ENCODE measurements at regions not wholly inside any gene's neighbourhood (a gene's known extent, or its start where the extent isn't known, plus 50 kb on each side); places are given as distances from the start of the nearest gene placed in this dataset.

DNA sequence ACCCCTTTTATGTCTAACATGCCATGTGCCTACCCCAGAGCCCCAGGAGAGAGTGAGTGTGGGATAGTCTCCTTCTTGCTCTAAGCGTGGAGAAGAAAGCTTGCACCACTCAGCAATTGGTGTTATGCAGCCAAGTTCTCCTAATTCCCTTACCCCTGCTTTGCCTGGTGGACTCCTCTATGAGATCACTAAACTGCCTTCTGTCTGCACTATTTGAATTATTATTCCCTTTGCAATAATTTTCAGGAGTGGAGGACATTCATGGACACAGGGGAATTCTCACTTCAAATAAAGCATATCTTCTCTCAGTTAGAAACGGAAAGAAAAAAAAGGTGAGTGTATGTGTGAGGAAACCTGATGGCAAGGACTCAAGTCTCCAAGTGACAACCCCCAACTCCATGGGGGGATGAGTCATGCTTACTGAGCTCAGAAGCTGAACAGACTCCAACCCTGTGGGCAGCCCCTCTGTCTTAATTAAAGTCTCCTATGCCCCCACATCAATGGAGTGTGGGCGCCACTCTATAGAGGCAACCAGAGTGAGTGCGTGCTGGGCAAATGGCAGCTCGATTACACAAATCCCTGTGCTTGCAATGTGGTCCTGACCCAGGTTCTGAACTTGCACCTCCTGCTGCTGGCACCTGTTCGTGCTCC lies 381.9 kb downstream of the RAB28 start:
- FAIRE-seq (no peak), DNase-seq (ENCODE audit: insufficient read length, low spot score) (no peak)
- TF ChIP-seq, protein P1, sequence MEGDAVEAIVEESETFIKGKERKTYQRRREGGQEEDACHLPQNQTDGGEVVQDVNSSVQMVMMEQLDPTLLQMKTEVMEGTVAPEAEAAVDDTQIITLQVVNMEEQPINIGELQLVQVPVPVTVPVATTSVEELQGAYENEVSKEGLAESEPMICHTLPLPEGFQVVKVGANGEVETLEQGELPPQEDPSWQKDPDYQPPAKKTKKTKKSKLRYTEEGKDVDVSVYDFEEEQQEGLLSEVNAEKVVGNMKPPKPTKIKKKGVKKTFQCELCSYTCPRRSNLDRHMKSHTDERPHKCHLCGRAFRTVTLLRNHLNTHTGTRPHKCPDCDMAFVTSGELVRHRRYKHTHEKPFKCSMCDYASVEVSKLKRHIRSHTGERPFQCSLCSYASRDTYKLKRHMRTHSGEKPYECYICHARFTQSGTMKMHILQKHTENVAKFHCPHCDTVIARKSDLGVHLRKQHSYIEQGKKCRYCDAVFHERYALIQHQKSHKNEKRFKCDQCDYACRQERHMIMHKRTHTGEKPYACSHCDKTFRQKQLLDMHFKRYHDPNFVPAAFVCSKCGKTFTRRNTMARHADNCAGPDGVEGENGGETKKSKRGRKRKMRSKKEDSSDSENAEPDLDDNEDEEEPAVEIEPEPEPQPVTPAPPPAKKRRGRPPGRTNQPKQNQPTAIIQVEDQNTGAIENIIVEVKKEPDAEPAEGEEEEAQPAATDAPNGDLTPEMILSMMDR (IDR thresholded peaks at IDR 0.05; ENCODE audit: insufficient read depth, missing control alignments) = no peak

DNA sequence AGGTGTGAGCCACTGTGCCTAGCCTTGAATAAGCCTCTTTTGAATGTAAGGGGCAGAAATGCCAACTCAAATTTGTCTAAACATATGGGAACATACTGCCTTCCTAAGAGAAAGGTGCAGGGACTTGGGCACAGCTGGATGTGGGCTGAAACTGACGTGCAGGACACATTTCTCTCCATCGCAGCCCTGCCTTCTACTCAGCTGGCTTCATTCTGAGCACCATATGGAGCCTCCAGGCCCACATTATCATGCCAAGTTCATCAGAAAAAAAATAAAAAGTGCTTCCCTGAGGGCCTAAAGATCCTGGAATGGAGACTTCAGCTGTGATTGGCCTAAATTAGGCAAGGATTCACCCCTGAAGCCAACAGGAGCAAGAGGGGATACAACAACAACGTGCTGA lies 386.2 kb downstream of the RAB28 start:
- no peak for FAIRE-seq
- TF ChIP-seq, protein P1 (IDR thresholded peaks at IDR 0.05; ENCODE audit: insufficient read depth, missing control alignments) = no peak
- DNase-seq (ENCODE audit: insufficient read length, low spot score) = no peak

DNA sequence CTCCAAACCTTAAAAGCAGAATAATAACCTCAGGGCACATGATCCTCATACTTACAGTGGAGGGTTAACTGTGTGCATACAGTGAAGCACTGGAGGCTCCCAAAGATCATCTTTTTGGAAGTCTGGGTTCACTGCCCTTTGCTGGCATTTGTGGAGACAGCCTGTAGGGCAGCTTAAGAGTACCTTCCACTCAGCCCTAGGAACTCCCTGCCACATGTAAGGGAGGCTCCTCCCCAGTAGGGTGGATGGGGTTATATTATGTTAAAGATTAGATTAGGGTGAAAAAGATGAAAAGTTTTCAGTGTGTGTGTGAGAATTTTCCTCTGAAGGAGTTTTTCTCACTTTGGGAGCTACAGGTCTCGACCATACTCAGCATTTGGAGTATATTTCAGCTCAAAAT lies 388.4 kb downstream of the RAB28 start:
- TF ChIP-seq, protein P1 (IDR thresholded peaks at IDR 0.05; ENCODE audit: insufficient read depth, missing control alignments) = no peak
- no peak for FAIRE-seq
- no peak for DNase-seq (ENCODE audit: insufficient read length, low spot score)

DNA sequence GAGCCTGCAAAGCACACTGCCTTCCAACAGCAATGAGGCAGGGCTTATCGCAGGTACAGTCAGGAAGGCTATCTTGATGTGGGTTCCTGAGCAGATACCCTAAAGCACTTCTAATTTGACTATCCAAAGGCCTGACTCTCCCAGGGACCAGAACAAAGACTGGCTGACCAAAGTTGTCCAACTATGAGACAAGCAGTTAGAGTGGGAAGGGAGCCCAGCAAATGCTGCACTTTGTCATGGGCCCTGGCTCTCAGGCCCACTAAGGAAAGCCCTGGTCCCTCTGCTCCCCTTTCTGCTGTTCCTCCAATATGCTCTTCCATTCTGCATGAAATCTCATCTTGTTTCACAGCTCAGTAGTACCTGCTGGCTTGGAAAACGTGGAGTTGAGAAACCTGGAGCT lies 391.0 kb downstream of the RAB28 start:
- no peak for DNase-seq (ENCODE audit: insufficient read length, low spot score)
- TF ChIP-seq, protein P1 (IDR thresholded peaks at IDR 0.05; ENCODE audit: insufficient read depth, missing control alignments) = no peak
- FAIRE-seq = no peak

DNA sequence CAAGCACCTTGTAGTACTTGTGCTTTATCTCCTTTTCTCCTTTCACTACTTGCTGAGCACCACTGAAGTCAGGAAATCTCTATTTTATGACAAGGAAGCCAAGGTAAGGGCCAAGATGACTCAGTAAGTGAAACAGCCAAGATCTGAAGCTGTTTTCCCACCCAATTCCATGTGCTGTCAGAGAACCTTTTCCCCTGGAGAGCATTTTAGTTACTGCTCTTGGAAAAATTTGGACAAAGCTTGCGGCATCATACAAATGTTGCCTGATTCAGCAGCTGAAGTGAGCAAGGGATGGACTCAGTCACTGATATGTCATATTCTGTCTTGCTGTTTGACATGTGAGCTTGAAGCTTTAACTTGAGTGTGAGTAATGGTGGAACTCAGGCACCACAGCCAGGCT lies 391.4 kb downstream of the RAB28 start:
- TF ChIP-seq, protein P1 (IDR thresholded peaks at IDR 0.05; ENCODE audit: insufficient read depth, missing control alignments) = no peak
- no peak for DNase-seq (ENCODE audit: insufficient read length, low spot score)
- FAIRE-seq = no peak

DNA sequence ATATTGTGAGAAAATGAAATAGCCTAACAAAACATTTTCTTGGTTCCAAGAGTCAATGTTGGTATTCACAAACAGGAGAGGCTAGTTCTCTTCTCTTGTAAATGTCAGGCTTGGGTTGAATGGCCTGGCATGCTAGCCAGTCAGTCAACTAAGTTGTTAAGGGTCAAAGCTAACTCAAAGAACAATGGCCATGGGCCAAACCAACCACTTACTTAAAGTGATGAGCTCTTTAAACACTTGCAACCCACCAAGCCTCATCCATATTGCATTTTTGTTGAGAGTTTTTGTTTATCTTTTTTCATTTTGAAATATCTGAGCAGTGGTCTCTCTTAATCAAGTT lies 394.5 kb downstream of the RAB28 start:
- DNase-seq (ENCODE audit: insufficient read length, low spot score) (no peak), FAIRE-seq (no peak)
- TF ChIP-seq, protein P1 (IDR thresholded peaks at IDR 0.05; ENCODE audit: insufficient read depth, missing control alignments) = no peak

DNA sequence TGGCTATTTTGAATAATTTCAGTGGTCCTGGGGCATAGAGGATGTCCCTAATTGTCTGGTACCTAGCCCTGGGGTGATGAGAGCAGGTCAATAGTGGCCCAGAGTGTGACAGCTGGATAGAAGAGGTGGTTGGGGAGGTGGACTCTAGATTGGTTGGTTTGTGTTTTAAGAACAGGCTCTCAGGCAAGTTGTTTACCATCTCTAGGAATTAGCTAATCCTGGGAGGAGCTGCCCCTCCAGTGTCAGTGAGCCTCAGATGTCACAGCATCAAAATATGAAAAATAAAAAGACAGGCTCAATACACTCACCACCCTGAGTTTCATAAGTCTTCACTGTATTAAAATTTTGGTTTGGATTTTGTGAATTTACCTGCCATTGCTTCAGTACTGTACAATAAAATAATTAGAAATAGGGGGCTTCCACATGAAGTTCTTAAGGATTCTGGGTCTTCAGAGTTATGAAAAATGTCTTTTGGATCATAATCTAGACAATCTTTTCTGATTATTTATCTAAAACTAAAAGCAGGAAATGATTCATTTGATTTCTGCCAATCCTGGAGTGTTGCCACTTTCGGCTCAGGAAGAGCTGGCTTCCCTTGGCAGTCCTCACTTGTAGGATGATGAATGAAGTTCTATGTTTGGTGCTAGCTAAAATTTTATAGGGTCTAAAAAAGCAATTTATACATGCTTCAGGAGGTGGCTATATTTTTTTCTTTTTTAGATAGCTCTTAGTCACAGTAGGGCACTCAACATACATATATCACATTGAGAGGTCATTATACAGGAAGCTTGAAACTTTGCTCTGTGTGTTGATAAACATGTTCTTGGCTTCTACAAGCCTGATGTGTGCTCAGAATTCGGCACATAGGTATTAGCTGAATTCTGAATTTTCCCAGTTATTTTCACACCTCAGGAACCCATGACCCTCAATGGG lies 395.1 kb downstream of the RAB28 start:
- DNase-seq (ENCODE audit: insufficient read length, low spot score) (no peak), FAIRE-seq (no peak)
- TF ChIP-seq, protein P1 (IDR thresholded peaks at IDR 0.05; ENCODE audit: insufficient read depth, missing control alignments) = no peak

All from D721Med (cell line).